SU-DHL-6 (cell line): ENCODE measurements at regions not wholly inside any gene's neighbourhood (a gene's known extent, or its start where the extent isn't known, plus 50 kb on each side); places are given as distances from the start of the nearest gene placed in this dataset.

ENCODE experiments used
- H2AFZ ChIP-seq: fragments of 200-600 bp; sonication (generic); 2 replicates; pipeline ENCODE4 v1.6.1; 2014; ENCODE audit warnings: low read depth, mild to moderate bottlenecking, moderate library complexity, mixed read lengths, antibody characterized with exemption, low read length; ENCODE audit not compliant: severe bottlenecking
- H3F3A ChIP-seq: fragments of 200-600 bp; shearing (Covaris generic); 2 replicates; pipeline ENCODE4 v1.6.0; 2016; ENCODE audit warnings: antibody characterized with exemption, mild to moderate bottlenecking; ENCODE audit not compliant: insufficient read depth
- H3K27ac ChIP-seq: fragments of 200-600 bp; sonication (generic); 2 replicates; pipeline ENCODE4 v1.5.1; 2016; ENCODE audit warnings: low read depth, mild to moderate bottlenecking, low read length, moderate library complexity, mixed read lengths
- H3K27me3 ChIP-seq: fragments of 200-600 bp; sonication (generic), shearing (Covaris generic); 2 replicates; pipeline ENCODE4 v1.6.0; 2014; ENCODE audit warnings: mild to moderate bottlenecking, low read length
- H3K36me3 ChIP-seq: fragments of 200-600 bp; sonication (generic); 2 replicates; pipeline ENCODE4 v1.6.1; 2014; ENCODE audit warnings: mild to moderate bottlenecking, low read length, mixed read lengths
- H3K4me2 ChIP-seq: fragments of 300-600, 200-600 bp; shearing (Covaris generic), sonication (generic); 2 replicates; pipeline ENCODE4 v1.6.0; 2014; ENCODE audit warnings: low read length, low read depth, mild to moderate bottlenecking; ENCODE audit not compliant: poor library complexity, severe bottlenecking
- H3K4me3 ChIP-seq: fragments of 200-600 bp; sonication (generic); 2 replicates; pipeline ENCODE4 v1.5.1; 2014; ENCODE audit warnings: antibody characterized with exemption, low read length, mild to moderate bottlenecking, mixed read lengths; ENCODE audit not compliant: insufficient read depth, poor library complexity, severe bottlenecking
- H3K79me2 ChIP-seq: fragments of 200-600 bp; sonication (generic); 2 replicates; pipeline ENCODE4 v1.6.1; 2014; ENCODE audit warnings: mild to moderate bottlenecking, low read length, moderate library complexity; ENCODE audit not compliant: insufficient read depth
- H3K9ac ChIP-seq: fragments of 200-600 bp; sonication (generic); 2 replicates; pipeline ENCODE4 v1.7.0; 2014; ENCODE audit warnings: mild to moderate bottlenecking, low read length
- H3K9me2 ChIP-seq: fragments of 200-600 bp; sonication (generic); replicated peaks from 2 replicates; pipeline ENCODE4 v1.6.1; 2014; ENCODE audit warnings: low read length; ENCODE audit not compliant: insufficient read depth
- H3K9me3 ChIP-seq: fragments of 200-600 bp; sonication (generic); 2 replicates; pipeline ENCODE4 v1.6.1; 2014; ENCODE audit warnings: low read length, mixed read lengths; ENCODE audit not compliant: insufficient read depth
- H4K20me1 ChIP-seq: fragments of 200-600 bp; sonication (generic); 2 replicates; pipeline ENCODE4 v1.6.1; 2014; ENCODE audit warnings: low read depth, mild to moderate bottlenecking, antibody characterized with exemption, low read length, moderate library complexity, mixed read lengths
- EZH2phosphoT487 ChIP-seq: fragments of 200-600 bp; sonication (generic), shearing (Covaris generic); conservative IDR thresholded peaks from 2 replicates; pipeline ENCODE4 v1.6.1; 2018; ENCODE audit warnings: mild to moderate bottlenecking, antibody characterized with exemption, low read length, moderate library complexity, mixed read lengths
- TF ChIP-seq, protein P1 (sequence below): fragments of 200-600 bp; sonication (generic); IDR thresholded peaks from one replicate; pipeline ENCODE4 v1.5.1; 2017; ENCODE audit warnings: antibody characterized with exemption, mild to moderate bottlenecking, low read length, moderate library complexity; ENCODE audit not compliant: insufficient read depth, poor library complexity, severe bottlenecking

DNA sequence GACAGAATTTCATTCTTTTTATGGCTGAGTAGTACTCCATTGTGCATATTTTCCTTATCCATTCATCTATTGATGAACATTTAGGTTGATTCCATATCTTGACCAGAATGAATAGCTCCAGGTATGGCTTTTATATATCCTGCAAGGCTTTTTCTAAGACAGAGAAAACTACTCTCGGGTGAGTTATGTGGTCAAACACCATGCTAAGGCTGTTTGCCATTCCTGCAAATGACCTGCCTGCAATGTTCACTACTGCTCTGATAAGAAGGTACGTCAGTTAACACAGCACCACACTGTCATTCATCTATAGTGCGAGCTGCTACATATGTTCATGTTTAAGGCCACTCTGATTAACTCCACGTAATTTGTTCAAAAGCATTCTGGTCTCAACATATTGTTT is 256.8 kb upstream of the RGMB start:
- Histone ChIP-seq H3F3A (no peaks in the 10 kb centered on the region), H3K36me3 (no peaks in the 10 kb centered on the region)

DNA sequence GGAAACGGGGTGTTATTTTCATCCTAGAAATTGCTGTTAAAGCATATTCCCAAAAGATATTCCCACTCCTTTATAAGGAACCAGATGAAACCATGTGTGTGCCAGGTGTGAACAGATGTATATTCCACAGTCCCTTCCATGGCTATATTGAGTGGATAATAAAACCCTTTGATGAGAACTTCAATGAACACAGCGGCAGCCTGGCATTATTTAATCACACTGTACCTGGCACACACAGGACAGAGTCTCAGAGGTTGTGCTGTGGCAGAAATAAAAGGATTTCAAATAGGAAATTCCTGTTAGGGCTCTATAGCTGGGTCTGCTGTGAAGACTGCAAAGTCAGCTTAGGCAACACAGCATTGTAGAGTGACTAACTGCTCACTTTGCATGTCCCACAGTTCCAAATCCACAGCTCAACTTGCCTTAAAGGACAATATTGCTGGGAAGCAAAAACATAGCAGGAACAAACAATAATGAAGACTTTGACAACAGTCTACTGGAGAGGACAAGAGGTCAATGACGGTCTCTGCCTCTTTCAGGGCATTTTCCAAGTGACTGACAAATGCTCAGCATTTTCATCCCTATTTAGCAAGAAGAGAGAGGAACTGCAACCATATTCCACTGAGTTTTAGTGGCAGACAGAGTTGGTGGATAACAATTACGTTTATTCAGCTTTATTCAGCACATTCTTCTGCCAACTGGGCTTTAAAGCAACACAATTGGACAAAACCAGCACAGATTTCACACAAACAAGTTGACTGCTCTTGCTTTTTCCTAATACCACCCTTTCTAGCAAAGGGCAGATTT is 255.7 kb upstream of the RGMB start:
- Histone ChIP-seq H3K9ac (no peak overlapping the region), H2AFZ (no peak overlapping the region), H3K79me2 (no peaks in the 10 kb centered on the region), H4K20me1 (no peaks in the 10 kb centered on the region), H3K27ac (no peak overlapping the region), H3K27me3 (no peaks in the 10 kb centered on the region), H3K4me2 (no peak overlapping the region), H3K9me3 (no peaks in the 10 kb centered on the region), H3K4me3 (no peak overlapping the region), H3F3A (no peaks in the 10 kb centered on the region), H3K9me2 (no peaks in the 10 kb centered on the region), H3K36me3 (no peaks in the 10 kb centered on the region)
- TF ChIP-seq EZH2phosphoT487: no peak
- TF ChIP-seq, protein P1, sequence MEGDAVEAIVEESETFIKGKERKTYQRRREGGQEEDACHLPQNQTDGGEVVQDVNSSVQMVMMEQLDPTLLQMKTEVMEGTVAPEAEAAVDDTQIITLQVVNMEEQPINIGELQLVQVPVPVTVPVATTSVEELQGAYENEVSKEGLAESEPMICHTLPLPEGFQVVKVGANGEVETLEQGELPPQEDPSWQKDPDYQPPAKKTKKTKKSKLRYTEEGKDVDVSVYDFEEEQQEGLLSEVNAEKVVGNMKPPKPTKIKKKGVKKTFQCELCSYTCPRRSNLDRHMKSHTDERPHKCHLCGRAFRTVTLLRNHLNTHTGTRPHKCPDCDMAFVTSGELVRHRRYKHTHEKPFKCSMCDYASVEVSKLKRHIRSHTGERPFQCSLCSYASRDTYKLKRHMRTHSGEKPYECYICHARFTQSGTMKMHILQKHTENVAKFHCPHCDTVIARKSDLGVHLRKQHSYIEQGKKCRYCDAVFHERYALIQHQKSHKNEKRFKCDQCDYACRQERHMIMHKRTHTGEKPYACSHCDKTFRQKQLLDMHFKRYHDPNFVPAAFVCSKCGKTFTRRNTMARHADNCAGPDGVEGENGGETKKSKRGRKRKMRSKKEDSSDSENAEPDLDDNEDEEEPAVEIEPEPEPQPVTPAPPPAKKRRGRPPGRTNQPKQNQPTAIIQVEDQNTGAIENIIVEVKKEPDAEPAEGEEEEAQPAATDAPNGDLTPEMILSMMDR: no peak

More for the DNA sequence above, 256.8 kb upstream of the RGMB start:
- TF ChIP-seq, protein P1: no peak
- no peak for TF ChIP-seq EZH2phosphoT487
- Histone ChIP-seq H3K9ac (no peak overlapping the region), H3K4me3 (no peak overlapping the region), H3K79me2 (no peaks in the 10 kb centered on the region), H3K27ac (no peak overlapping the region), H3K27me3 (no peaks in the 10 kb centered on the region), H4K20me1 (no peaks in the 10 kb centered on the region), H2AFZ (no peak overlapping the region), H3K9me3 (no peaks in the 10 kb centered on the region), H3K4me2 (no peak overlapping the region), H3K9me2 (no peaks in the 10 kb centered on the region)

DNA sequence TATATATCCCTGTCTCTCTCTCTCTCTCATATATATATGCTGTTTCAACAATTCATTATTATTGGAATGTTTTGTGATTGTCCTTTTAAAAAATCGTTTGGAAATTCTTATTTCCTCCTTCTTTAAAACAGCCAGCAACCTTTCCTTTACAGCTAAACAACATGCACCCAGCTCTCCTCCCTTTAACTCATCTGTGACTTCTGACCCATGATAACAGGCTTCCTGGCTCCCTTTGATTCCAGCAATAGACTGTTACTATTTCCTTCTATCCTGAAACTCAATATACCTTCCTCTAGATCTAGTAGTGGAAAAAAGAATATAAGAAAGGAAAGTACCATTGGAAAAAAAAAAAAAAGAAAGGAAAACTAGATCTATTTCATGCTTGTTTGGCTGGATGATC is 254.7 kb upstream of the RGMB start:
- Histone ChIP-seq H3K9ac (no peak overlapping the region), H3K4me2 (no peak overlapping the region), H3K9me3 (no peaks in the 10 kb centered on the region), H4K20me1 (no peaks in the 10 kb centered on the region), H3F3A (no peaks in the 10 kb centered on the region), H3K9me2 (no peaks in the 10 kb centered on the region), H2AFZ (no peak overlapping the region), H3K36me3 (no peaks in the 10 kb centered on the region), H3K27ac (no peak overlapping the region), H3K79me2 (no peaks in the 10 kb centered on the region), H3K4me3 (no peak overlapping the region), H3K27me3 (no peaks in the 10 kb centered on the region)
- TF ChIP-seq, protein P1: no peak
- TF ChIP-seq EZH2phosphoT487: no peak
